Astrocyte of the spinal cord (primary cell): ENCODE measurements at regions not wholly inside any gene's neighbourhood (a gene's known extent, or its start where the extent isn't known, plus 50 kb on each side); places are given as distances from the start of the nearest gene placed in this dataset.

Experiments
- DNase-seq: peaks from one replicate; pipeline ENCODE4 v3.0.0; 2011; ENCODE audit warnings: low read depth, low spot score
- H3K4me3 ChIP-seq: 2 replicates; pipeline ENCODE4 v1.5.1; 2011; ENCODE audit warnings: low read depth, mild to moderate bottlenecking, low read length, moderate library complexity
- CTCF ChIP-seq: IDR thresholded peaks from 2 replicates; pipeline ENCODE4 v1.5.1; 2012; ENCODE audit warnings: low read depth, mild to moderate bottlenecking, low read length, inconsistent platforms
- in situ Hi-C: cut with HindIII; loops from 2 replicates; pipeline ENCODE4 v1.10.0; 2017; ENCODE audit warnings: low sequenced_read_pairs

GRCh38 chr14:57943541-57943940 lies 77.6 kb upstream of the SLC35F4 start:
- in situ Hi-C loops: no loop called here
- H3K4me3 ChIP-seq: no peak overlapping the region
- TF ChIP-seq CTCF: no peak
- no peak for DNase-seq

- no peak for DNase-seq
- no peak overlapping the region for H3K4me3 ChIP-seq
- in situ Hi-C loops: no loop called here
- TF ChIP-seq CTCF: no peak
These were observed 77.1 kb upstream of the SLC35F4 start for GRCh38 chr14:57943038-57943437.

- no peak for DNase-seq
- in situ Hi-C loops: no loop called here
- no peak overlapping the region for H3K4me3 ChIP-seq
- no peak for TF ChIP-seq CTCF
These were observed 73.2 kb upstream of the SLC35F4 start for GRCh38 chr14:57939084-57939483.

GRCh38 chr14:57938533-57938932 lies 72.6 kb upstream of the SLC35F4 start:
- TF ChIP-seq CTCF: no peak
- no peak for DNase-seq
- in situ Hi-C loops: no loop called here
- H3K4me3 ChIP-seq: no peak overlapping the region

GRCh38 chr14:57937676-57938075 lies 71.8 kb upstream of the SLC35F4 start:
- TF ChIP-seq CTCF: no peak
- H3K4me3 ChIP-seq: no peak overlapping the region
- in situ Hi-C loops: no loop called here
- no peak for DNase-seq

- in situ Hi-C loops: no loop called here
- no peak for DNase-seq
- no peak for TF ChIP-seq CTCF
These were observed 67.5 kb upstream of the SLC35F4 start for GRCh38 chr14:57933349-57933748.

More at GRCh38 chr14:57933349-57933748, 67.5 kb upstream of the SLC35F4 start:
- H3K4me3 ChIP-seq: no peak overlapping the region
